Mucosa of rectum (tissue), 2 donors: ENCODE measurements at regions not wholly inside any gene's neighbourhood (a gene's known extent, or its start where the extent isn't known, plus 50 kb on each side); places are given as distances from the start of the nearest gene placed in this dataset.

Experiments
- H3K27ac ChIP-seq, 2 donors: one replicate each; pipeline ENCODE4 v1.7.0; 2013; ENCODE audit warnings: inconsistent platforms in 2 of 2, low read depth in 2 of 2, low read length in 2 of 2
- H3K27me3 ChIP-seq, 2 donors: one replicate each; pipeline ENCODE4 v1.7.0; 2013; ENCODE audit warnings: low read length in 2 of 2; ENCODE audit not compliant: control insufficient read depth in 2 of 2, insufficient read depth in 2 of 2
- H3K36me3 ChIP-seq, 2 donors: one replicate each; pipeline ENCODE4 v1.7.0; 2013; ENCODE audit warnings: low read length in 2 of 2; ENCODE audit not compliant: control insufficient read depth in 2 of 2, insufficient read depth in 2 of 2
- H3K4me1 ChIP-seq, 2 donors: one replicate each; pipeline ENCODE4 v1.7.0; 2013; ENCODE audit warnings: low read length in 2 of 2, mild to moderate bottlenecking in 1 of 2; ENCODE audit not compliant: control insufficient read depth in 2 of 2, insufficient read depth in 2 of 2
- H3K4me3 ChIP-seq, 2 donors: one replicate each; pipeline ENCODE4 v1.7.0; 2013; ENCODE audit warnings: low read length in 2 of 2
- H3K9ac ChIP-seq, 2 donors: one replicate each; pipeline ENCODE4 v1.7.0; 2013; ENCODE audit warnings: low read length in 2 of 2, low read depth in 1 of 2, mild to moderate bottlenecking in 1 of 2
- H3K9me3 ChIP-seq, 2 donors: one replicate each; pipeline ENCODE4 v1.7.0; 2013; ENCODE audit warnings: low read length in 2 of 2; ENCODE audit not compliant: control insufficient read depth in 2 of 2
- donor health status: healthy.
- donor health status: Normal muscosa, but diverticular disease.

GRCh38 chr4:54505362-54505761, 152.4 kb upstream of the KIT start:
- H3K27ac ChIP-seq, result no peak overlapping the region
- no peaks in the 10 kb centered on the region for H3K27me3 ChIP-seq
- H3K9me3 ChIP-seq, result no peaks in the 10 kb centered on the region
- no peak overlapping the region for H3K4me3 ChIP-seq
- no peak overlapping the region for H3K9ac ChIP-seq
- H3K36me3 ChIP-seq, result no peaks in the 10 kb centered on the region
- H3K4me1 ChIP-seq, result no peaks in the 10 kb centered on the region

- H3K27me3 ChIP-seq, result no peaks in the 10 kb centered on the region
- no peak overlapping the region for H3K27ac ChIP-seq
- H3K36me3 ChIP-seq, result no peaks in the 10 kb centered on the region
- H3K9me3 ChIP-seq, result no peaks in the 10 kb centered on the region
- no peaks in the 10 kb centered on the region for H3K4me1 ChIP-seq
- H3K4me3 ChIP-seq, result no peak overlapping the region
- H3K9ac ChIP-seq, result no peak overlapping the region
Measured at GRCh38 chr4:54505996-54506395, 151.8 kb upstream of the KIT start.

- H3K36me3 ChIP-seq, result no peaks in the 10 kb centered on the region
- no peak overlapping the region for H3K9ac ChIP-seq
- no peak overlapping the region for H3K4me3 ChIP-seq
- H3K27me3 ChIP-seq, result no peaks in the 10 kb centered on the region
- H3K27ac ChIP-seq, result no peak overlapping the region
- H3K4me1 ChIP-seq, result no peaks in the 10 kb centered on the region
- no peaks in the 10 kb centered on the region for H3K9me3 ChIP-seq
Measured at GRCh38 chr4:54509057-54509456, 148.7 kb upstream of the KIT start.

GRCh38 chr4:54513204-54513603, 144.6 kb upstream of the KIT start:
- no peak overlapping the region for H3K9ac ChIP-seq
- H3K9me3 ChIP-seq, result no peaks in the 10 kb centered on the region
- no peaks in the 10 kb centered on the region for H3K27me3 ChIP-seq
- H3K27ac ChIP-seq, result no peak overlapping the region
- H3K36me3 ChIP-seq, result no peaks in the 10 kb centered on the region
- H3K4me3 ChIP-seq, result no peak overlapping the region
- H3K4me1 ChIP-seq, result no peaks in the 10 kb centered on the region

- Histone ChIP-seq H3K27me3 (no peaks in the 10 kb centered on the region), H3K4me3 (no peak overlapping the region), H3K9me3 (no peaks in the 10 kb centered on the region), H3K27ac (no peak overlapping the region), H3K4me1 (no peaks in the 10 kb centered on the region), H3K9ac (no peak overlapping the region), H3K36me3 (no peaks in the 10 kb centered on the region)
Measured at GRCh38 chr4:54513741-54514140, 144.0 kb upstream of the KIT start.

- no peaks in the 10 kb centered on the region for H3K9me3 ChIP-seq
- H3K27me3 ChIP-seq, result no peaks in the 10 kb centered on the region
- no peaks in the 10 kb centered on the region for H3K4me1 ChIP-seq
- H3K4me3 ChIP-seq, result no peak overlapping the region
- H3K9ac ChIP-seq, result no peak overlapping the region
- H3K36me3 ChIP-seq, result no peaks in the 10 kb centered on the region
- H3K27ac ChIP-seq, result no peak overlapping the region
Measured at GRCh38 chr4:54516556-54517215, 141.1 kb upstream of the KIT start.

- Histone ChIP-seq H3K4me1 (no peaks in the 10 kb centered on the region), H3K27ac (no peak overlapping the region)
Measured at GRCh38 chr4:54517781-54518444, 139.8 kb upstream of the KIT start.

GRCh38 chr4:54525602-54526001, 132.2 kb upstream of the KIT start:
- Histone ChIP-seq H3K27ac (no peak overlapping the region), H3K4me1 (no peaks in the 10 kb centered on the region), H3K27me3 (no peaks in the 10 kb centered on the region), H3K36me3 (no peaks in the 10 kb centered on the region), H3K9ac (no peak overlapping the region), H3K9me3 (no peaks in the 10 kb centered on the region), H3K4me3 (no peak overlapping the region)

More at GRCh38 chr4:54517781-54518444, 139.8 kb upstream of the KIT start:
- Histone ChIP-seq H3K36me3 (no peaks in the 10 kb centered on the region), H3K4me3 (no peak overlapping the region), H3K9ac (no peak overlapping the region), H3K9me3 (no peaks in the 10 kb centered on the region), H3K27me3 (no peaks in the 10 kb centered on the region)

GRCh38 chr4:54526560-54526959, 131.2 kb upstream of the KIT start:
- Histone ChIP-seq H3K36me3 (no peaks in the 10 kb centered on the region), H3K27me3 (no peaks in the 10 kb centered on the region), H3K4me3 (no peak overlapping the region), H3K4me1 (no peaks in the 10 kb centered on the region), H3K9ac (no peak overlapping the region), H3K9me3 (no peaks in the 10 kb centered on the region), H3K27ac (no peak overlapping the region)

- Histone ChIP-seq H3K36me3 (no peaks in the 10 kb centered on the region), H3K9me3 (no peaks in the 10 kb centered on the region), H3K27ac (no peak overlapping the region), H3K9ac (no peak overlapping the region), H3K4me3 (no peak overlapping the region), H3K27me3 (no peaks in the 10 kb centered on the region), H3K4me1 (no peaks in the 10 kb centered on the region)
Measured at GRCh38 chr4:54527532-54527931, 130.2 kb upstream of the KIT start.
